A673 (cell line): ENCODE measurements at regions not wholly inside any gene's neighbourhood (a gene's known extent, or its start where the extent isn't known, plus 50 kb on each side); places are given as distances from the start of the nearest gene placed in this dataset.

Experiments
- CTCF ChIP-seq: fragments of 300-800, 200-600 bp; sonication (generic); conservative IDR thresholded peaks from 2 replicates; pipeline ENCODE4 v1.5.1; 2017; ENCODE audit warnings: low read depth, mild to moderate bottlenecking, antibody characterized with exemption, low read length, moderate library complexity, mixed read lengths
- EZH2 ChIP-seq: fragments of 200-600 bp; sonication (generic); IDR thresholded peaks from 2 replicates; pipeline ENCODE4 v1.6.1; 2017; ENCODE audit warnings: borderline replicate concordance, low read depth, mild to moderate bottlenecking, mixed read lengths, antibody characterized with exemption, low read length; ENCODE audit not compliant: poor library complexity, severe bottlenecking

DNA sequence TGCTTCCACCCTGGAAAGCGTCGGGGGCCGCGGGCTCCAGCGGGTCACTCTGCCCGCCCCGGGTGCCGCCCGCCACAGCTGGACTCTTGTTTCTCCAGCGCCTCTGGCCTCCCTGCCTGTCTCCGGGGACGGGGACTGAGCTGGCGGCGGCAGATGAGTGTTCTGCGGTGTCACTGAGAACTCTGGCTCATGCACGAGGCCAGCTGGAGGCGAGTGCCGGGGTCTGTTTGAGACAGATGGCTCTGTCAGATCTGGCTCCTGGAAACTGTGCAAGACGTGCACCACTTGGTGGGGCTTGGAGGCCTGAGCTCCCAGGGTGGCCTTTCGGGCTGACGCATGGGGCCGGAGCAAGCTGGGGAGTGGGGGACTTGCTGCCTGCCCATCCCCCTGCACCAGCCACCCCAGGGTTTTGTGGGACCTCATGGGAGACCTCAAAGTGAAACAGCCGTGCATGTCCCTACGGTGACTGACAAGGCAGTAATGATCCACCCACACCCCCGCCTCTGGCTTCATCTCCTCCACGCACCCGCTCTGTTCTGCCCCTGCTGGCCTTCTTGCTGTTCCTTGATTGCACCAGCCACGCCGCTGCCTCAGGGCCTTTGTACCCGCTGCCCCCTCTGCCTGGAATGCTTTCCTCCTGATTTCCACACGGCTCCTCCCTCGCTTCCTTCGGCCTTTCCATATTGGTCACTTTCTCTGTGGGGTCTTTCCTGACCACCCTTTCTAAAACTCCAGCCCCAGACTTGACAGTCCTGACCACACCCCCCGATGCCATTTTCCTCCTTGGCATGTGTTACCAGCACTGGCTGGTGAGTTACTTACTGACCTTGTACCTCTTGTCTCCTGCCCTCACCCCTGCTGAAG lies 174.9 kb upstream of the CIBAR2 start:
- no peak for TF ChIP-seq CTCF
- TF ChIP-seq EZH2 = no peak
